Fibroblast of pulmonary artery (primary cell): ENCODE measurements at regions not wholly inside any gene's neighbourhood (a gene's known extent, or its start where the extent isn't known, plus 50 kb on each side); places are given as distances from the start of the nearest gene placed in this dataset.

Experiments
- DNase-seq: peaks from one replicate; pipeline ENCODE4 v3.0.0-alpha.2; 2010; ENCODE audit warnings: low read depth
- H3K4me3 ChIP-seq: replicated peaks from 2 replicates; pipeline ENCODE4 v1.5.1; 2011; ENCODE audit warnings: low read depth, mild to moderate bottlenecking, control low read depth, low read length, moderate library complexity
- CTCF ChIP-seq: IDR thresholded peaks from 2 replicates; pipeline ENCODE4 v1.5.1; 2011; ENCODE audit warnings: mild to moderate bottlenecking, control low read depth, low read length, inconsistent platforms; ENCODE audit errors: missing control alignments

DNA sequence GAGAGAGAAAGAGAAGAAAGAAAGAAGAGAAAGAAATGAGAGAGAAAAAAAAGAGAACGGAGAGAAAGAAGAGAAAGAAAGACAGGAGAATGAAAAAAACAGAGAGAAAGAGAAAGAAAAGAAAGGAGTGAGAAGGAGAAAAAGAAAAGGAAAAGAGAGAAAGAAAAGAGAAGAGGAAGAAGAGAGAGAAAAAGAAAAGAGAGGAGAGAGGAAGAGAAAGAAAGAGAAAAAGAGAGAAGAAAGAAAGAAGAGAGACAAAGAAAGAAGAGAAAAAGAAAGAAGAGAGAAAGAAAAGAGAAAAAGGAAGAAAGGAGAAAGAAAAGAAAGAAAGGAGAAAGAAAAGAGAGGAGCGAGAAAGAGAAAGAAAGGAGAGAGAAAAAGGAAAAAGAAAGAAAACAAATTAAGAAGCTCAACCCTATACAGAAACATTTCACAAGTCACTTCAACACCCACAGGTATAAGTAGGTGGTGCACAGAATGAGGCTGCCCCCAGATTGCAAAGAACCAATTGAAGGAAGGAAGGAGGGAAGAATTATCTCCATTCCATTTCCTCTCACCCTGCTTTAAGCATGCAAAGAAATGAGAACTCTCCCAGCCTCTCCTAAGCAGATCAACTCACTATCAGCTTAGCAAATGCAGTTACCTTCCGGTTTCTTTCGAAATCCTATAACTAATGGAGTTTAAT is 98.8 kb upstream of the CACNA1A start:
- no peak for TF ChIP-seq CTCF
- no peak for DNase-seq
- no peak overlapping the region for H3K4me3 ChIP-seq

DNA sequence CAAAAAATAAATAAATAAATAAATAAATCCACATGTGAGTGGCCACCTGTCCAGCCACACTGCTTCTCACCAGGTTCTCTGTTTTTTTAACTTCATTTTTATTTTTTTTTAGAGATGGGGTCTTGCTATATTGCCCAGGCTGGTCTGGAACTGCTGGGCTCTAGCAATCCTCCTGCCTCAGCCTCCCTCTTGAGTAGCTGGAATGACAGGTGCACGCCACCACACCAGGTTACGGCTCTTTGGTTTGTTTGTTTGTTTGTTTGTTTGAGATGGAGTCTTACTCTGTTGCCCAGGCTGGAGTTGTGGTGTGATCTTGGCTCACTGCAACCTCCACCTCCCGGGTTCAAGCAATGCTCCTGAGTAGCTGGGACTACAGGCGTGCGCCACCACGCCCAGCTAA is 94.5 kb upstream of the CACNA1A start:
- no peak for DNase-seq
- H3K4me3 ChIP-seq, result no peak overlapping the region
- no peak for TF ChIP-seq CTCF

DNA sequence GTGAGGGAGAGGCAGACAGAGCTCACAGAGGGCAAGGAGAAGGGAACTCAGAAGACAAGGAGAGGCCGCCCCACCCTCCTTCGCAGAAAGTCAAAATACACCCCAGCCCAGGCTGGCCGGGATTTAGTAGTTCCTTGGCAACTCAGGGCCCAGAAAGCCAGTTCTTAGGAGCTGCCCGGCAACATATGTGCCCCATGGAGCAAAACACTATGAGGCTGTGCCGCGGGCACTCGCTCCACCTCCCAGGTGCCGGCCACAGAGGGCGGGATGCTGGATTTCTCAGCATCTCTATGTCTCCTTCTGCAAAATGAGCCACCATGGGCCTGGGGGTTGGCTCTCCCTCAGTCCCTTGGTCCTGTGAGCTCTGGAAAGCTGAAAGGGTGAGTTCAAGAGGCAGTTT is 93.8 kb upstream of the CACNA1A start:
- no peak for TF ChIP-seq CTCF
- no peak for DNase-seq
- H3K4me3 ChIP-seq, result no peak overlapping the region

DNA sequence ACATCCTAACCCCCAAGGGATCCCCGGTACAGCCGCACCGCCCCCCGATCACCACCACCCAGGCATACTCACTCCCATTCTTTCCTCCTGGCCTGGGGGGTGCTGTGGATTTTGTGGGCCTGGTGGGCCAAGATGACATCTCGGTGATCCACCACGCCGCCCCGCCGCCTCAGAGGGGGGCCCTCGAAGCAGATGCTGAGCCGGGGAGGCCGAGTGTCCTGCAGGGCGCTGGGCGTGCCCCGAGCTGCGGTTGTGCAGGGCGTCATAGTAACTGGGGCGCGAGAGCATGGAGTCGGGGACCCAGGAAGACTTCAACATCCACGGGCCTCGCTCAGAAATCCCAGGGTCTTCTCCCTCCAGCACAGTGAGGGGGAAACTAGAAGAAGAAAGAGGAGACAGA is 93.4 kb upstream of the CACNA1A start:
- TF ChIP-seq CTCF, result no peak
- H3K4me3 ChIP-seq, result no peak overlapping the region
- DNase-seq, result no peak

GRCh38 chr19:13598098-13598497 is 91.8 kb upstream of the CACNA1A start:
- DNase-seq, result no peak
- no peak overlapping the region for H3K4me3 ChIP-seq
- TF ChIP-seq CTCF, result no peak

GRCh38 chr19:13597640-13598039 is 91.4 kb upstream of the CACNA1A start:
- DNase-seq, result peak; percentile 83
- no peak overlapping the region for H3K4me3 ChIP-seq
- TF ChIP-seq CTCF, result peak; percentile 62

GRCh38 chr19:13588957-13589833 is 82.9 kb upstream of the CACNA1A start:
- TF ChIP-seq CTCF, result peak; percentile 91
- H3K4me3 ChIP-seq, result no peak overlapping the region
- peak; percentile 59 for DNase-seq
